ENCODE measurements at regions not wholly inside any gene's neighbourhood (a gene's known extent, or its start where the extent isn't known, plus 50 kb on each side); places are given as distances from the start of the nearest gene placed in this dataset.

DNA sequence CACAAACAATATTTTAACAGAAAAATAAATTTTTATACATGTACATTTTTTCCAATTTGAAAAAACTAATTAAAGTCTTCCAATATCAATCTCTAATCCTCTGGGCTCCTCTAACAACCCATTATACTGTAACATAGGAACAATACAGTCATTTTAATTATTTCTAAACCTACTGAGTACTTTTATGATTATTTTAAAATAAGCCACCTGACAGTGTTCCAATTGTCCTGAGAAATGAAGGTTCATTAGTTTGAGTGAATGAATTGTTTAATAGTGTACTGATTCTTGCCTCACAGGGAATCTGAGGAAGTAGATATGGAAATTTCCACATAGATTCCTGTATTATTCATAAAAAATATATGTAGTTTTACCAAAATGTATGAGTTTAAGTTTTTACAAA, 123.1 kb upstream of the EYS start (continued):
- TF ChIP-seq, protein P1, sequence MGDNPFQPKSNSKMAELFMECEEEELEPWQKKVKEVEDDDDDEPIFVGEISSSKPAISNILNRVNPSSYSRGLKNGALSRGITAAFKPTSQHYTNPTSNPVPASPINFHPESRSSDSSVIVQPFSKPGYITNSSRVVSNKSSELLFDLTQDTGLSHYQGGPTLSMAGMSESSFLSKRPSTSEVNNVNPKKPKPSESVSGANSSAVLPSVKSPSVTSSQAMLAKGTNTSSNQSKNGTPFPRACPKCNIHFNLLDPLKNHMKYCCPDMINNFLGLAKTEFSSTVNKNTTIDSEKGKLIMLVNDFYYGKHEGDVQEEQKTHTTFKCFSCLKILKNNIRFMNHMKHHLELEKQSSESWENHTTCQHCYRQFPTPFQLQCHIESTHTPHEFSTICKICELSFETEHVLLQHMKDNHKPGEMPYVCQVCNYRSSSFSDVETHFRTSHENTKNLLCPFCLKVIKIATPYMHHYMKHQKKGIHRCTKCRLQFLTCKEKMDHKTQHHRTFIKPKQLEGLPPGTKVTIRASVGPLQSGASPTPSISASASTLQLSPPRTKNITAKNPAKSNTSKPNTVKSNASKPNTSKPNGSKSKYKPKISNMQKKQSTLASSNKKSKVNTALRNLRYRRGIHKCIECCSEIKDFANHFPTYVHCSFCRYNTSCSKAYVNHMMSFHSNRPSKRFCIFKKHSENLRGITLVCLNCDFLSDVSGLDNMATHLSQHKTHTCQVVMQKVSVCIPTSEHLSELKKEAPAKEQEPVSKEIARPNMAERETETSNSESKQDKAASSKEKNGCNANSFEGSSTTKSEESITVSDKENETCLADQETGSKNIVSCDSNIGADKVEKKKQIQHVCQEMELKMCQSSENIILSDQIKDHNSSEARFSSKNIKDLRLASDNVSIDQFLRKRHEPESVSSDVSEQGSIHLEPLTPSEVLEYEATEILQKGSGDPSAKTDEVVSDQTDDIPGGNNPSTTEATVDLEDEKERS (tag by site-specific recombination; IDR thresholded peaks at IDR 0.05) = no peak
- TF ChIP-seq, protein P2, sequence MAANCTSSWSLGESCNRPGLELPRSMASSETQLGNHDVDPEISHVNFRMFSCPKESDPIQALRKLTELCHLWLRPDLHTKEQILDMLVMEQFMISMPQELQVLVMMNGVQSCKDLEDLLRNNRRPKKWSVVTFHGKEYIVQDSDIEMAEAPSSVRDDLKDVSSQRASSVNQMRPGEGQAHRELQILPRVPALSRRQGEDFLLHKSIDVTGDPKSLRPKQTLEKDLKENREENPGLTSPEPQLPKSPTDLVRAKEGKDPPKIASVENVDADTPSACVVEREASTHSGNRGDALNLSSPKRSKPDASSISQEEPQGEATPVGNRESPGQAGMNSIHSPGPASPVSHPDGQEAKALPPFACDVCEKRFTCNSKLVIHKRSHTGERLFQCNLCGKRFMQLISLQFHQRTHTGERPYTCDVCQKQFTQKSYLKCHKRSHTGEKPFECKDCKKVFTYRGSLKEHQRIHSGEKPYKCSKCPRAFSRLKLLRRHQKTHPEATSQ (tag by site-specific recombination; IDR thresholded peaks at IDR 0.05) = no peak
- TF ChIP-seq HOXA7 (CRISPR knock-in tag; IDR thresholded peaks at IDR 0.05; ENCODE audit: borderline replicate concordance) (no peak), ZNF211 (tag by site-specific recombination; IDR thresholded peaks at IDR 0.05; ENCODE audit: low read depth) (no peak), PRDM1 (tag by site-specific recombination; IDR thresholded peaks at IDR 0.05) (no peak)

DNA sequence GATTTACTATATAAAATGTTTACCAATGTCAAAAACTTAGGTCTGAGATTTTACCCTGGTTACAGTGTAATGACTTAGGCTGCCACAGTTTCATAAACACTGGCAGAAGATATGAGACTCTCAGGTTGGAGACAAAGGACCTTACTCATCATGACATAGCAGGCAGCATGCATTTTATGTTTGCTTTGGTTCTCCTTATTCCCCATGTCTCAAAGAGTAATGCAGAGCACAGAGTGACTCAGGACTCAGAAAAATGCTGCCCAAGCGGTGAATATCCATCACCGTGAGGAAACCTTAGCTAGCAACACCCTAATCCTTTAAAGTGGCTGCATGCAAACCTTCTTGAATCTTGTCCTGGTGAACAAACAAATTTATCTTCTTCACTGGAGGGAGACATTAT, 112.1 kb upstream of the EYS start:
- H3K36me3 ChIP-seq (ENCODE audit: control insufficient read depth in 2 of 2, insufficient read depth in 1 of 2, low read length in 2 of 2) = no peaks in the 10 kb centered on the region
- no peaks in the 10 kb centered on the region for H3K9me3 ChIP-seq (ENCODE audit: control insufficient read depth, insufficient read depth, low read depth, low read length)
- H3K4me1 ChIP-seq (ENCODE audit: control insufficient read depth, insufficient read depth, low read length) = no peaks in the 10 kb centered on the region
- no peak overlapping the region for H3K4me3 ChIP-seq (ENCODE audit: low read depth, low read length)
- CTCF ChIA-PET = no interaction called here
- POLR2A ChIA-PET = no interaction called here
- no peak overlapping the region for H3K27ac ChIP-seq (ENCODE audit: extremely low read depth, low read depth, low read length)
- TF ChIP-seq ZBTB21 (tag by site-specific recombination; IDR thresholded peaks at IDR 0.05) = no peak
- no peak for TF ChIP-seq ZNF600 (tag by site-specific recombination; IDR thresholded peaks at IDR 0.05)
- TF ChIP-seq, protein P3, sequence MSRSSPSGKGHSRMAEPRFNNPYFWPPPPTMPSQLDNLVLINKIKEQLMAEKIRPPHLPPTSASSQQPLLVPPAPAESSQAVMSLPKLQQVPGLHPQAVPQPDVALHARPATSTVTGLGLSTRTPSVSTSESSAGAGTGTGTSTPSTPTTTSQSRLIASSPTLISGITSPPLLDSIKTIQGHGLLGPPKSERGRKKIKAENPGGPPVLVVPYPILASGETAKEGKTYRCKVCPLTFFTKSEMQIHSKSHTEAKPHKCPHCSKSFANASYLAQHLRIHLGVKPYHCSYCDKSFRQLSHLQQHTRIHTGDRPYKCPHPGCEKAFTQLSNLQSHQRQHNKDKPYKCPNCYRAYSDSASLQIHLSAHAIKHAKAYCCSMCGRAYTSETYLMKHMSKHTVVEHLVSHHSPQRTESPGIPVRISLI (tag by site-specific recombination; IDR thresholded peaks at IDR 0.05) = no peak
- TF ChIP-seq, protein P4, sequence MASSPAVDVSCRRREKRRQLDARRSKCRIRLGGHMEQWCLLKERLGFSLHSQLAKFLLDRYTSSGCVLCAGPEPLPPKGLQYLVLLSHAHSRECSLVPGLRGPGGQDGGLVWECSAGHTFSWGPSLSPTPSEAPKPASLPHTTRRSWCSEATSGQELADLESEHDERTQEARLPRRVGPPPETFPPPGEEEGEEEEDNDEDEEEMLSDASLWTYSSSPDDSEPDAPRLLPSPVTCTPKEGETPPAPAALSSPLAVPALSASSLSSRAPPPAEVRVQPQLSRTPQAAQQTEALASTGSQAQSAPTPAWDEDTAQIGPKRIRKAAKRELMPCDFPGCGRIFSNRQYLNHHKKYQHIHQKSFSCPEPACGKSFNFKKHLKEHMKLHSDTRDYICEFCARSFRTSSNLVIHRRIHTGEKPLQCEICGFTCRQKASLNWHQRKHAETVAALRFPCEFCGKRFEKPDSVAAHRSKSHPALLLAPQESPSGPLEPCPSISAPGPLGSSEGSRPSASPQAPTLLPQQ (tag by site-specific recombination; IDR thresholded peaks at IDR 0.05) = no peak
- TF ChIP-seq ZNF660 (tag by site-specific recombination; IDR thresholded peaks at IDR 0.05) = no peak
- TF ChIP-seq ZNF610 (tag by site-specific recombination; IDR thresholded peaks at IDR 0.05; ENCODE audit: borderline replicate concordance) = no peak
- TF ChIP-seq ZBTB48 (tag by site-specific recombination; IDR thresholded peaks at IDR 0.05) = no peak
- no peak for TF ChIP-seq ZNF830 (tag by site-specific recombination; IDR thresholded peaks at IDR 0.05; ENCODE audit: low read depth)
- no peak for TF ChIP-seq ZNF561 (tag by site-specific recombination; IDR thresholded peaks at IDR 0.05; ENCODE audit: borderline replicate concordance)
- TF ChIP-seq, protein P5, sequence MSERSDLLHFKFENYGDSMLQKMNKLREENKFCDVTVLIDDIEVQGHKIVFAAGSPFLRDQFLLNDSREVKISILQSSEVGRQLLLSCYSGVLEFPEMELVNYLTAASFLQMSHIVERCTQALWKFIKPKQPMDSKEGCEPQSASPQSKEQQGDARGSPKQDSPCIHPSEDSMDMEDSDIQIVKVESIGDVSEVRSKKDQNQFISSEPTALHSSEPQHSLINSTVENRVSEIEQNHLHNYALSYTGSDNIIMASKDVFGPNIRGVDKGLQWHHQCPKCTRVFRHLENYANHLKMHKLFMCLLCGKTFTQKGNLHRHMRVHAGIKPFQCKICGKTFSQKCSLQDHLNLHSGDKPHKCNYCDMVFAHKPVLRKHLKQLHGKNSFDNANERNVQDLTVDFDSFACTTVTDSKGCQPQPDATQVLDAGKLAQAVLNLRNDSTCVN (tag by site-specific recombination; optimal IDR thresholded peaks at IDR 0.05) = no peak
- TF ChIP-seq ZNF629 (tag by site-specific recombination; IDR thresholded peaks at IDR 0.05) = no peak
- no peak for TF ChIP-seq SCRT1 (tag by site-specific recombination; IDR thresholded peaks at IDR 0.05; ENCODE audit: borderline replicate concordance)
- no peak for TF ChIP-seq ZNF239 (tag by site-specific recombination; IDR thresholded peaks at IDR 0.05)
- TF ChIP-seq, protein P6, sequence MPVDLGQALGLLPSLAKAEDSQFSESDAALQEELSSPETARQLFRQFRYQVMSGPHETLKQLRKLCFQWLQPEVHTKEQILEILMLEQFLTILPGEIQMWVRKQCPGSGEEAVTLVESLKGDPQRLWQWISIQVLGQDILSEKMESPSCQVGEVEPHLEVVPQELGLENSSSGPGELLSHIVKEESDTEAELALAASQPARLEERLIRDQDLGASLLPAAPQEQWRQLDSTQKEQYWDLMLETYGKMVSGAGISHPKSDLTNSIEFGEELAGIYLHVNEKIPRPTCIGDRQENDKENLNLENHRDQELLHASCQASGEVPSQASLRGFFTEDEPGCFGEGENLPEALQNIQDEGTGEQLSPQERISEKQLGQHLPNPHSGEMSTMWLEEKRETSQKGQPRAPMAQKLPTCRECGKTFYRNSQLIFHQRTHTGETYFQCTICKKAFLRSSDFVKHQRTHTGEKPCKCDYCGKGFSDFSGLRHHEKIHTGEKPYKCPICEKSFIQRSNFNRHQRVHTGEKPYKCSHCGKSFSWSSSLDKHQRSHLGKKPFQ (tag by site-specific recombination; IDR thresholded peaks at IDR 0.05) = no peak
- TF ChIP-seq, protein P7, sequence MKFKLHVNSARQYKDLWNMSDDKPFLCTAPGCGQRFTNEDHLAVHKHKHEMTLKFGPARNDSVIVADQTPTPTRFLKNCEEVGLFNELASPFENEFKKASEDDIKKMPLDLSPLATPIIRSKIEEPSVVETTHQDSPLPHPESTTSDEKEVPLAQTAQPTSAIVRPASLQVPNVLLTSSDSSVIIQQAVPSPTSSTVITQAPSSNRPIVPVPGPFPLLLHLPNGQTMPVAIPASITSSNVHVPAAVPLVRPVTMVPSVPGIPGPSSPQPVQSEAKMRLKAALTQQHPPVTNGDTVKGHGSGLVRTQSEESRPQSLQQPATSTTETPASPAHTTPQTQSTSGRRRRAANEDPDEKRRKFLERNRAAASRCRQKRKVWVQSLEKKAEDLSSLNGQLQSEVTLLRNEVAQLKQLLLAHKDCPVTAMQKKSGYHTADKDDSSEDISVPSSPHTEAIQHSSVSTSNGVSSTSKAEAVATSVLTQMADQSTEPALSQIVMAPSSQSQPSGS (tag by site-specific recombination; IDR thresholded peaks at IDR 0.05; ENCODE audit: low read depth) = no peak

Data from HEK293 (cell line).